ENCODE measurements at regions not wholly inside any gene's neighbourhood (a gene's known extent, or its start where the extent isn't known, plus 50 kb on each side); places are given as distances from the start of the nearest gene placed in this dataset.
"Not testable (repeated sequence)": the region's sequence is repeated elsewhere in the genome, so short reads cannot be mapped to it uniquely, and the experiment has no call there.

GRCh38 chr2:47297767-47298425 lies 71.2 kb upstream of the EPCAM start:
- H3K4me3 ChIP-seq (ENCODE audit: low read depth in 1 of 2, low read length in 2 of 2): no peak overlapping the region
- no peaks in the 10 kb centered on the region for H3K9me3 ChIP-seq (ENCODE audit: control insufficient read depth in 2 of 2, insufficient read depth in 1 of 2, low read depth in 1 of 2, low read length in 1 of 2)
- WGBS, 2 donors: 75 to 82% methylated on average over 7 of the region's 7 CpGs
- no peaks in the 10 kb centered on the region for H3K36me3 ChIP-seq (ENCODE audit: control insufficient read depth in 2 of 2, insufficient read depth in 2 of 2, low read length in 1 of 2)
- no peaks in the 10 kb centered on the region for H3K4me1 ChIP-seq (ENCODE audit: control insufficient read depth in 2 of 2, insufficient read depth in 2 of 2, low read length in 1 of 2)
- no peaks in the 10 kb centered on the region for H3K27me3 ChIP-seq (ENCODE audit: control insufficient read depth in 1 of 2, insufficient read depth in 2 of 2, low read length in 2 of 2)
- H3K27ac ChIP-seq (ENCODE audit: low read depth in 2 of 2, low read length in 1 of 2): no peak overlapping the region

GRCh38 chr2:47295981-47296635 lies 73.0 kb upstream of the EPCAM start:
- H3K4me1 ChIP-seq (ENCODE audit: control insufficient read depth in 2 of 2, insufficient read depth in 2 of 2, low read length in 1 of 2): no peaks in the 10 kb centered on the region
- H3K36me3 ChIP-seq (ENCODE audit: control insufficient read depth in 2 of 2, insufficient read depth in 2 of 2, low read length in 1 of 2): no peaks in the 10 kb centered on the region
- H3K4me3 ChIP-seq (ENCODE audit: low read depth in 1 of 2, low read length in 2 of 2): no peak overlapping the region
- no peak overlapping the region for H3K27ac ChIP-seq (ENCODE audit: low read depth in 2 of 2, low read length in 1 of 2)
- H3K27me3 ChIP-seq (ENCODE audit: control insufficient read depth in 1 of 2, insufficient read depth in 2 of 2, low read length in 2 of 2): no peaks in the 10 kb centered on the region
- WGBS, 2 donors: 79 to 89% methylated on average over 5 of the region's 5 CpGs
- H3K9me3 ChIP-seq (ENCODE audit: control insufficient read depth in 2 of 2, insufficient read depth in 1 of 2, low read depth in 1 of 2, low read length in 1 of 2): no peaks in the 10 kb centered on the region

GRCh38 chr2:47295131-47295980 lies 73.8 kb upstream of the EPCAM start:
- Histone ChIP-seq H3K4me3 (ENCODE audit: low read depth in 1 of 2, low read length in 2 of 2) (no peak overlapping the region), H3K27me3 (ENCODE audit: control insufficient read depth in 1 of 2, insufficient read depth in 2 of 2, low read length in 2 of 2) (no peaks in the 10 kb centered on the region), H3K36me3 (ENCODE audit: control insufficient read depth in 2 of 2, insufficient read depth in 2 of 2, low read length in 1 of 2) (no peaks in the 10 kb centered on the region), H3K27ac (ENCODE audit: low read depth in 2 of 2, low read length in 1 of 2) (no peak overlapping the region), H3K9me3 (ENCODE audit: control insufficient read depth in 2 of 2, insufficient read depth in 1 of 2, low read depth in 1 of 2, low read length in 1 of 2) (no peaks in the 10 kb centered on the region), H3K4me1 (ENCODE audit: control insufficient read depth in 2 of 2, insufficient read depth in 2 of 2, low read length in 1 of 2) (no peaks in the 10 kb centered on the region)
- WGBS, 2 donors: 42 to 52% methylated on average over 3 of the region's 3 CpGs

- no peaks in the 10 kb centered on the region for H3K27me3 ChIP-seq (ENCODE audit: control insufficient read depth in 1 of 2, insufficient read depth in 2 of 2, low read length in 2 of 2)
Measured at GRCh38 chr2:47293976-47294375, 75.1 kb upstream of the EPCAM start.

GRCh38 chr2:47288864-47289263 lies 80.2 kb upstream of the EPCAM start:
- Histone ChIP-seq H3K36me3 (ENCODE audit: control insufficient read depth in 2 of 2, insufficient read depth in 2 of 2, low read length in 1 of 2) (no peaks in the 10 kb centered on the region), H3K4me3 (ENCODE audit: low read depth in 1 of 2, low read length in 2 of 2) (no peak overlapping the region), H3K4me1 (ENCODE audit: control insufficient read depth in 2 of 2, insufficient read depth in 2 of 2, low read length in 1 of 2) (no peaks in the 10 kb centered on the region), H3K9me3 (ENCODE audit: control insufficient read depth in 2 of 2, insufficient read depth in 1 of 2, low read depth in 1 of 2, low read length in 1 of 2) (no peaks in the 10 kb centered on the region), H3K27me3 (ENCODE audit: control insufficient read depth in 1 of 2, insufficient read depth in 2 of 2, low read length in 2 of 2) (no peaks in the 10 kb centered on the region), H3K27ac (ENCODE audit: low read depth in 2 of 2, low read length in 1 of 2) (no peak overlapping the region)
- 56 to 76% methylated on average over 1 of the region's 1 CpG for WGBS, 2 donors

More at GRCh38 chr2:47293976-47294375, 75.1 kb upstream of the EPCAM start:
- Histone ChIP-seq H3K9me3 (ENCODE audit: control insufficient read depth in 2 of 2, insufficient read depth in 1 of 2, low read depth in 1 of 2, low read length in 1 of 2) (no peaks in the 10 kb centered on the region), H3K4me3 (ENCODE audit: low read depth in 1 of 2, low read length in 2 of 2) (no peak overlapping the region), H3K36me3 (ENCODE audit: control insufficient read depth in 2 of 2, insufficient read depth in 2 of 2, low read length in 1 of 2) (no peaks in the 10 kb centered on the region), H3K4me1 (ENCODE audit: control insufficient read depth in 2 of 2, insufficient read depth in 2 of 2, low read length in 1 of 2) (no peaks in the 10 kb centered on the region), H3K27ac (ENCODE audit: low read depth in 2 of 2, low read length in 1 of 2) (no peak overlapping the region)
- 64 to 66% methylated on average over 6 of the region's 6 CpGs for WGBS, 2 donors

- no peak overlapping the region for H3K27ac ChIP-seq (ENCODE audit: low read depth in 2 of 2, low read length in 1 of 2)
- 87 to 91% methylated on average over 7 of the region's 7 CpGs for WGBS, 2 donors
- H3K36me3 ChIP-seq (ENCODE audit: control insufficient read depth in 2 of 2, insufficient read depth in 2 of 2, low read length in 1 of 2): no peaks in the 10 kb centered on the region
- H3K27me3 ChIP-seq (ENCODE audit: control insufficient read depth in 1 of 2, insufficient read depth in 2 of 2, low read length in 2 of 2): no peaks in the 10 kb centered on the region
- no peaks in the 10 kb centered on the region for H3K4me1 ChIP-seq (ENCODE audit: control insufficient read depth in 2 of 2, insufficient read depth in 2 of 2, low read length in 1 of 2)
- no peaks in the 10 kb centered on the region for H3K9me3 ChIP-seq (ENCODE audit: control insufficient read depth in 2 of 2, insufficient read depth in 1 of 2, low read depth in 1 of 2, low read length in 1 of 2)
- H3K4me3 ChIP-seq (ENCODE audit: low read depth in 1 of 2, low read length in 2 of 2): no peak overlapping the region
Measured at GRCh38 chr2:47283659-47284058, 85.5 kb upstream of the EPCAM start.

GRCh38 chr2:47282621-47283272 lies 86.4 kb upstream of the EPCAM start:
- H3K27me3 ChIP-seq (ENCODE audit: control insufficient read depth in 1 of 2, insufficient read depth in 2 of 2, low read length in 2 of 2): no peaks in the 10 kb centered on the region
- H3K36me3 ChIP-seq (ENCODE audit: control insufficient read depth in 2 of 2, insufficient read depth in 2 of 2, low read length in 1 of 2): no peaks in the 10 kb centered on the region
- 83 to 85% methylated on average over 3 of the region's 3 CpGs for WGBS, 2 donors
- H3K4me1 ChIP-seq (ENCODE audit: control insufficient read depth in 2 of 2, insufficient read depth in 2 of 2, low read length in 1 of 2): no peaks in the 10 kb centered on the region
- no peak overlapping the region for H3K27ac ChIP-seq (ENCODE audit: low read depth in 2 of 2, low read length in 1 of 2)
- H3K9me3 ChIP-seq (ENCODE audit: control insufficient read depth in 2 of 2, insufficient read depth in 1 of 2, low read depth in 1 of 2, low read length in 1 of 2): no peaks in the 10 kb centered on the region
- no peak overlapping the region for H3K4me3 ChIP-seq (ENCODE audit: low read depth in 1 of 2, low read length in 2 of 2)

GRCh38 chr2:47279525-47279924 lies 89.6 kb upstream of the EPCAM start:
- H3K27ac ChIP-seq (ENCODE audit: low read depth in 2 of 2, low read length in 1 of 2); H3K27me3 ChIP-seq (ENCODE audit: control insufficient read depth in 1 of 2, insufficient read depth in 2 of 2, low read length in 2 of 2); H3K4me1 ChIP-seq (ENCODE audit: control insufficient read depth in 2 of 2, insufficient read depth in 2 of 2, low read length in 1 of 2); H3K4me3 ChIP-seq (ENCODE audit: low read depth in 1 of 2, low read length in 2 of 2); H3K9me3 ChIP-seq (ENCODE audit: control insufficient read depth in 2 of 2, insufficient read depth in 1 of 2, low read depth in 1 of 2, low read length in 1 of 2); H3K36me3 ChIP-seq (ENCODE audit: control insufficient read depth in 2 of 2, insufficient read depth in 2 of 2, low read length in 1 of 2): not testable (repeated sequence)
- 84 to 98% methylated on average over 4 of the region's 4 CpGs for whole genome bisulfite sequencing, 2 donors

- no peaks in the 10 kb centered on the region for H3K27me3 ChIP-seq (ENCODE audit: control insufficient read depth in 1 of 2, insufficient read depth in 2 of 2, low read length in 2 of 2)
- no peak overlapping the region for H3K27ac ChIP-seq (ENCODE audit: low read depth in 2 of 2, low read length in 1 of 2)
- H3K4me1 ChIP-seq (ENCODE audit: control insufficient read depth in 2 of 2, insufficient read depth in 2 of 2, low read length in 1 of 2): no peaks in the 10 kb centered on the region
- WGBS, 2 donors: 85 to 100% methylated on average over 1 of the region's 1 CpG
- no peaks in the 10 kb centered on the region for H3K36me3 ChIP-seq (ENCODE audit: control insufficient read depth in 2 of 2, insufficient read depth in 2 of 2, low read length in 1 of 2)
- no peaks in the 10 kb centered on the region for H3K9me3 ChIP-seq (ENCODE audit: control insufficient read depth in 2 of 2, insufficient read depth in 1 of 2, low read depth in 1 of 2, low read length in 1 of 2)
- H3K4me3 ChIP-seq (ENCODE audit: low read depth in 1 of 2, low read length in 2 of 2): no peak overlapping the region
Measured at GRCh38 chr2:47277987-47278386, 91.1 kb upstream of the EPCAM start.
